ENCODE measurements at regions not wholly inside any gene's neighbourhood (a gene's known extent, or its start where the extent isn't known, plus 50 kb on each side); places are given as distances from the start of the nearest gene placed in this dataset.

- H3K9me3 ChIP-seq (ENCODE audit: control insufficient read depth in 4 of 4, insufficient read depth in 3 of 4, low read length in 3 of 4), result no peaks in the 10 kb centered on the region
- H3K4me1 ChIP-seq (ENCODE audit: control insufficient read depth in 5 of 5, insufficient read depth in 5 of 5, low read length in 5 of 5), result no peaks in the 10 kb centered on the region
- no peak overlapping the region for H3K27ac ChIP-seq (ENCODE audit: low read depth in 1 of 2, low read length in 1 of 2)
- H3K36me3 ChIP-seq (ENCODE audit: control insufficient read depth in 4 of 4, insufficient read depth in 4 of 4, low read length in 4 of 4), result no peaks in the 10 kb centered on the region
- no peaks in the 10 kb centered on the region for H3K27me3 ChIP-seq (ENCODE audit: control insufficient read depth in 3 of 3, insufficient read depth in 3 of 3, low read length in 2 of 3)
- no peak overlapping the region for H3K4me3 ChIP-seq
- TF ChIP-seq, protein P1, sequence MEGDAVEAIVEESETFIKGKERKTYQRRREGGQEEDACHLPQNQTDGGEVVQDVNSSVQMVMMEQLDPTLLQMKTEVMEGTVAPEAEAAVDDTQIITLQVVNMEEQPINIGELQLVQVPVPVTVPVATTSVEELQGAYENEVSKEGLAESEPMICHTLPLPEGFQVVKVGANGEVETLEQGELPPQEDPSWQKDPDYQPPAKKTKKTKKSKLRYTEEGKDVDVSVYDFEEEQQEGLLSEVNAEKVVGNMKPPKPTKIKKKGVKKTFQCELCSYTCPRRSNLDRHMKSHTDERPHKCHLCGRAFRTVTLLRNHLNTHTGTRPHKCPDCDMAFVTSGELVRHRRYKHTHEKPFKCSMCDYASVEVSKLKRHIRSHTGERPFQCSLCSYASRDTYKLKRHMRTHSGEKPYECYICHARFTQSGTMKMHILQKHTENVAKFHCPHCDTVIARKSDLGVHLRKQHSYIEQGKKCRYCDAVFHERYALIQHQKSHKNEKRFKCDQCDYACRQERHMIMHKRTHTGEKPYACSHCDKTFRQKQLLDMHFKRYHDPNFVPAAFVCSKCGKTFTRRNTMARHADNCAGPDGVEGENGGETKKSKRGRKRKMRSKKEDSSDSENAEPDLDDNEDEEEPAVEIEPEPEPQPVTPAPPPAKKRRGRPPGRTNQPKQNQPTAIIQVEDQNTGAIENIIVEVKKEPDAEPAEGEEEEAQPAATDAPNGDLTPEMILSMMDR (IDR thresholded peaks at IDR 0.05; ENCODE audit: control extremely low read depth, extremely low read depth), result no peak
- ATAC-seq (ENCODE audit: insufficient read depth, low FRiP score), result no peak
- no peak for DNase-seq
- H3K9ac ChIP-seq (ENCODE audit: insufficient read depth in 1 of 2, low read length in 2 of 2), result no peak overlapping the region
These were observed 1568.3 kb upstream of the PRR20A start for GRCh38 chr13:55572408-55572807.

- no peaks in the 10 kb centered on the region for H3K27me3 ChIP-seq (ENCODE audit: control insufficient read depth in 3 of 3, insufficient read depth in 3 of 3, low read length in 2 of 3)
- H3K4me3 ChIP-seq, result no peak overlapping the region
- no peaks in the 10 kb centered on the region for H3K9me3 ChIP-seq (ENCODE audit: control insufficient read depth in 4 of 4, insufficient read depth in 3 of 4, low read length in 3 of 4)
- ATAC-seq (ENCODE audit: insufficient read depth, low FRiP score), result no peak
- TF ChIP-seq, protein P1 (IDR thresholded peaks at IDR 0.05; ENCODE audit: control extremely low read depth, extremely low read depth), result no peak
- no peak for DNase-seq
- WGBS, 2 donors, result 34 to 53% methylated on average over 2 of the region's 2 CpGs
- H3K9ac ChIP-seq (ENCODE audit: insufficient read depth in 1 of 2, low read length in 2 of 2), result no peak overlapping the region
- no peaks in the 10 kb centered on the region for H3K36me3 ChIP-seq (ENCODE audit: control insufficient read depth in 4 of 4, insufficient read depth in 4 of 4, low read length in 4 of 4)
- no peak overlapping the region for H3K27ac ChIP-seq (ENCODE audit: low read depth in 1 of 2, low read length in 1 of 2)
- H3K4me1 ChIP-seq (ENCODE audit: control insufficient read depth in 5 of 5, insufficient read depth in 5 of 5, low read length in 5 of 5), result no peaks in the 10 kb centered on the region
These were observed 1567.9 kb upstream of the PRR20A start for GRCh38 chr13:55572862-55573261.

DNA sequence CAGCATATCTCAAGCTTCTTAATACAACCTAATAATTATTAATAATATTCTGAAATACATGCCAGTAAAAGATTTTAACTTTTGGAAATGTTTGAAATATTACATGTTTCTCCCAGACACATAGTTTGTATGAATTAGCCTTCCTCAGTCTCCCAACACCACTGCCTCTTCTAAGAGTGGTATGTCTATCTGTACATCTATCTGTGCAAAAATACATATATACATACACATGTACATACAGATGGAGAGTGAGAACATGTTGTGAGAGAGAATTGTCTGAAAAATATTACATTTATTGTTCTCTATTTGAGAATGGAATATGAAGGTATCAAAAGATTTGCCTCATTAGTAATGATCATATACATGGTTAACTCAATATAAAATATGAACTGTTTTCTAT lies 1567.2 kb upstream of the PRR20A start:
- Histone ChIP-seq H3K9ac (ENCODE audit: insufficient read depth in 1 of 2, low read length in 2 of 2) (no peak overlapping the region), H3K27me3 (ENCODE audit: control insufficient read depth in 3 of 3, insufficient read depth in 3 of 3, low read length in 2 of 3) (no peaks in the 10 kb centered on the region), H3K36me3 (ENCODE audit: control insufficient read depth in 4 of 4, insufficient read depth in 4 of 4, low read length in 4 of 4) (no peaks in the 10 kb centered on the region), H3K4me1 (ENCODE audit: control insufficient read depth in 5 of 5, insufficient read depth in 5 of 5, low read length in 5 of 5) (no peaks in the 10 kb centered on the region), H3K27ac (ENCODE audit: low read depth in 1 of 2, low read length in 1 of 2) (no peak overlapping the region), H3K9me3 (ENCODE audit: control insufficient read depth in 4 of 4, insufficient read depth in 3 of 4, low read length in 3 of 4) (no peaks in the 10 kb centered on the region), H3K4me3 (no peak overlapping the region)
- no peak for DNase-seq
- ATAC-seq (ENCODE audit: insufficient read depth, low FRiP score), result no peak
- TF ChIP-seq, protein P1 (IDR thresholded peaks at IDR 0.05; ENCODE audit: control extremely low read depth, extremely low read depth), result no peak

GRCh38 chr13:55576389-55576788 lies 1564.3 kb upstream of the PRR20A start:
- DNase-seq (no peak), ATAC-seq (ENCODE audit: insufficient read depth, low FRiP score) (peak; percentile 34)
- no peak overlapping the region for H3K9ac ChIP-seq (ENCODE audit: insufficient read depth in 1 of 2, low read length in 2 of 2)
- H3K9me3 ChIP-seq (ENCODE audit: control insufficient read depth in 4 of 4, insufficient read depth in 3 of 4, low read length in 3 of 4), result no peaks in the 10 kb centered on the region
- H3K4me3 ChIP-seq, result no peak overlapping the region
- H3K36me3 ChIP-seq (ENCODE audit: control insufficient read depth in 4 of 4, insufficient read depth in 4 of 4, low read length in 4 of 4), result no peaks in the 10 kb centered on the region
- H3K27me3 ChIP-seq (ENCODE audit: control insufficient read depth in 3 of 3, insufficient read depth in 3 of 3, low read length in 2 of 3), result no peaks in the 10 kb centered on the region
- H3K27ac ChIP-seq (ENCODE audit: low read depth in 1 of 2, low read length in 1 of 2), result no peak overlapping the region
- 83 to 84% methylated on average over 4 of the region's 4 CpGs for WGBS, 2 donors
- TF ChIP-seq, protein P1 (IDR thresholded peaks at IDR 0.05; ENCODE audit: control extremely low read depth, extremely low read depth), result no peak
- H3K4me1 ChIP-seq (ENCODE audit: control insufficient read depth in 5 of 5, insufficient read depth in 5 of 5, low read length in 5 of 5), result no peaks in the 10 kb centered on the region

Measured in lung (tissue), 11 donors.